Mucosa of stomach (tissue), 1 donor: ENCODE measurements at regions not wholly inside any gene's neighbourhood (a gene's known extent, or its start where the extent isn't known, plus 50 kb on each side); places are given as distances from the start of the nearest gene placed in this dataset.

Experiments used
- H3K27me3 ChIP-seq: one replicate; pipeline ENCODE4 v1.7.0; 2013; ENCODE audit warnings: mild to moderate bottlenecking, low read length; ENCODE audit not compliant: control insufficient read depth, insufficient read depth
- H3K36me3 ChIP-seq: one replicate; pipeline ENCODE4 v1.7.0; 2013; ENCODE audit warnings: low read length; ENCODE audit not compliant: control insufficient read depth, insufficient read depth
- H3K4me1 ChIP-seq: one replicate; pipeline ENCODE4 v1.7.0; 2013; ENCODE audit warnings: mild to moderate bottlenecking, low read length; ENCODE audit not compliant: control insufficient read depth, insufficient read depth
- H3K4me3 ChIP-seq: one replicate; pipeline ENCODE4 v1.7.0; 2013; ENCODE audit warnings: low read length
- H3K9ac ChIP-seq: one replicate; pipeline ENCODE4 v1.7.0; 2013; ENCODE audit warnings: mild to moderate bottlenecking, low read length, moderate library complexity
- H3K9me3 ChIP-seq: one replicate; pipeline ENCODE4 v1.7.0; 2013; ENCODE audit warnings: mild to moderate bottlenecking, low read length, moderate library complexity; ENCODE audit not compliant: control insufficient read depth
- donor health status: Pancreatic carcinoma.

DNA sequence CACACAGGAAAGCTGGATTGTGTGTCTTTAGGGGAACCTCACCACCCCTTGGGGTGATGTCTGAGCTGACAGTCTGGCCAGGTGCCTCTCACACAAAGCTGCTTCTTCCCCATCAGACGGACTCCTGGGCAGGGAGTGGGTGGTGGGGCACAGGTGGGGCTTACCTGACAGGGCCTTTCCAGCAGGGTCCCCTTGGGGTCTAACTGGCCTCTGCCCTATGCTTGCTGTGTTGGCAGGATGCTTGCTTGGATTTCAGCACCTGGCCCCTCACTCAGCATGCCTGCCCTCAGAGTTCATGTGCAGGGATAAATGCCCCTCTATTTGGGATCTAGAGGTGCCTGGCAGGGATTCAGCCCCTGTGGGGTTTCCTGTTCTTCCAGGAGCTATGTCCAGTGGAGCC is 496.9 kb upstream of the ZMIZ1 start:
- Histone ChIP-seq H3K9ac (no peak overlapping the region), H3K4me1 (no peaks in the 10 kb centered on the region), H3K36me3 (no peaks in the 10 kb centered on the region), H3K27me3 (no peaks in the 10 kb centered on the region), H3K9me3 (no peaks in the 10 kb centered on the region), H3K4me3 (no peak overlapping the region)

DNA sequence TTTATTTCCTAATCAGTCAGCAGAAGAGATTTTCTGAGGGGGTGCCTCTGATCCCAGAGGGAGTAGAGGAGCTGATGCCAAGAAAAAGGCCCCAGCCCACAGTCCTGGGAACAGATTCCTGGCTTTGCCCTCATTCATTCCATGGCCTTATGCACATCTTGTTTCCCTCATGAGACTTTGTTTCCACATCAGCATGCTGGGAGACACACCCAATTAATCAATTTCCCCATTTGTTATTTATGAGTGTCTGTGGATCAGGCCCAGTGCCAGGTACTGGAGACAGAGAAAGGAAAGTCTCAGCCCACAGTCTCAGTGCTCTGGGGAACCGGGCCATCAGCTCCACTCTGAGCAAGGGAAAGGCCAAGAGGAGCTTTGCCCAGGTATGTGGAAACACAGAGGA is 496.2 kb upstream of the ZMIZ1 start:
- Histone ChIP-seq H3K9me3 (no peaks in the 10 kb centered on the region), H3K27me3 (no peaks in the 10 kb centered on the region), H3K4me3 (no peak overlapping the region), H3K36me3 (no peaks in the 10 kb centered on the region), H3K4me1 (no peaks in the 10 kb centered on the region), H3K9ac (no peak overlapping the region)

DNA sequence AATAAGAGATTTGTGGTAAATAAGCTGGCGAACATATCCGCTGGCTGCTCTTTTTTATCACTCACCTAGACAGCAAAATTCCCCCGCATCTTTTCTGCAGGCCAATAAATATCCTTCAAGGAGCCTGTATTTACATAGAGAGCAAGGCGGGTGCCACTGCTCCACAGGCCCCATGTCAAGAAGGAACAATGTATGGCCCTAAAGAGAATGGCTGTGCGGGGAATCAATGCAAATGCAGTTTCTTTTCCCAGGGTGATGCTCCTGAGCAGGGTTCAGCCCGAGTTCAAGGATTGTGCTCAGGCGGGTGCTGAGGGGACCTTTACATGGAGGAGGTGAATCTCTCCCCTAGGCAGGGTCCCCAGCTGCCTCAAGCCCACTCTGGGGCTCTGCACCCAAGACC is 494.2 kb upstream of the ZMIZ1 start:
- Histone ChIP-seq H3K9me3 (no peaks in the 10 kb centered on the region), H3K27me3 (no peaks in the 10 kb centered on the region), H3K9ac (no peak overlapping the region), H3K36me3 (no peaks in the 10 kb centered on the region), H3K4me3 (no peak overlapping the region), H3K4me1 (peaks cover 5% of the 10 kb centered on the region)

DNA sequence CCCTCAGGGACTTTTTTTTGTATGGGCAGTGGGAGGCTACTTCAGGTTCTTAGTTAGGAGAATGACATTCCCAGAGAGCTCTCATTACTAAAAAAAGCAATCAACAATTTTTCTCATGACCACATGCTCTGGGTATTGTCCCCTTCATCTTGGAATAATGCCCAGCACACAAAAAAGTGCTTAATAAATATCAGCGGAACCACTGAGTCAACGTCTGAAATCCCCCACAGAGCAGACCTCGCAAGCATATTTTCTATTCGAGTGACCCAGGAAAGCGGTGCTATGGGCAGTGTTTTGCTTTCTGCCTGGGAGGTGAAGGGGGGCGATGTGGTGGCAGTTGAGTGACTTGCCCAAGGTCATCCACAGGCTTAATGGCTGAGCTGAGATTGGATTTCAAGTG is 493.4 kb upstream of the ZMIZ1 start:
- peaks cover 5% of the 10 kb centered on the region for H3K4me1 ChIP-seq
- H3K27me3 ChIP-seq, result no peaks in the 10 kb centered on the region

DNA sequence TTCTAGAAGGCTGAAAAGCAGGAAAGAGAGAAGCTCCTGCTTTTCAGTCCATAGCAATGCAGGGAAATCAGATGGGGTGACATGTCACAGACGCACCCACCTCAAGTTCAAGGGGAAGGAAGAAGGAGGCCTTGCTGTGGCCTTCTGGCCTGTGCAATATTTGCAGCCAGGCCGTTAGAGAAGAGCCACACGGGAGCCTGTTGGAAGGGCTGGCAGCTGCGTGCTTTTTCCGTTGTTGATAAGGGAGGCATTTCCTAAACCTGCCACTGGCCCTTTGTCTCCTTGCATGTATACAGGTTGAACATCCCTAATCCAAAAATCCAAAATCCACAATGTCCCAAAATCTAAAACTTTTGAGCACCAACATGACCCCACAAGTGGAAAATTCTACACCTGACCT is 492.5 kb upstream of the ZMIZ1 start:
- Histone ChIP-seq H3K9me3 (no peaks in the 10 kb centered on the region), H3K36me3 (no peaks in the 10 kb centered on the region), H3K4me3 (no peak overlapping the region), H3K9ac (no peak overlapping the region), H3K27me3 (no peaks in the 10 kb centered on the region), H3K4me1 (peaks cover 5% of the 10 kb centered on the region)

More for the DNA sequence above, 493.4 kb upstream of the ZMIZ1 start:
- H3K9me3 ChIP-seq, result no peaks in the 10 kb centered on the region
- no peak overlapping the region for H3K9ac ChIP-seq
- no peak overlapping the region for H3K4me3 ChIP-seq
- no peaks in the 10 kb centered on the region for H3K36me3 ChIP-seq

DNA sequence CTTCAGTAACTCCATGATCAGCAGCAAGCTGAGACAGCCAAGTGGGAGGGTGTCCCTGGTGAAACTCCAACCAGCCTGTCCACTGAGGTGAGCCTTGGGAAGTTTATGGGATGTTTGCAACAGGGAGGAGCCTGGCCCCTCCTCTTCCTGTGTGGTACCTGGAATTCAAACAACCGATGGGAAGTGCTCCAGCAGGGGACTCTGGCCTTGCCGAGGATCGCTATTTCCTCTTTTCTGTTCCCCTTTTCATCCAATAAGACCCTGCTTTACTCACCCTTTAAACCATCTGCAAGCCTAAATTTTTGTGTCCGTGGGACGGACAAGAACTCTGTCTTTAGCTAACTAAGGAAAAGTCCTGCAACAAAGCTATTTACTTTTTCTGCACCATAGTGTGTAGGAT is 491.1 kb upstream of the ZMIZ1 start:
- Histone ChIP-seq H3K9me3 (no peaks in the 10 kb centered on the region), H3K9ac (no peak overlapping the region), H3K27me3 (no peaks in the 10 kb centered on the region), H3K36me3 (no peaks in the 10 kb centered on the region), H3K4me3 (no peak overlapping the region), H3K4me1 (peaks cover 5% of the 10 kb centered on the region)

DNA sequence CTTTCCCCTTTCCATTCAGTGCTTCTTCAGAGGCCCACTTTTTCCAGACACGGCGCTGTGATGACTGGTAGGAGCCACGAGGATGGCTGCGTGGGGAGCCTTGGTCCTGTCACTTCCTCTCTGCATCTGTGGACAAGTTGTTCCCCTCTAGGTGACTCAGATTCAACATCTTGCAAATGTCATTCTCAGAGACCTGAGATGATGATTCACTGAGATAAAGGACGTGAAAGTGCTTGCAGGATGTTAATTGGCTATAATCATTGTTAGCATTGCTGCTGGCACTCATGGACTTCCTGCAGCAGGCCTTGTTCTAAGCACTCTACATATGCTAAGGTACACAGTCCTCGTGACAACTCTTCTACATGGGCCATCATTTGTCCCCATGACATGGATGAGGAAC is 489.8 kb upstream of the ZMIZ1 start:
- Histone ChIP-seq H3K4me1 (peaks cover 5% of the 10 kb centered on the region), H3K9me3 (no peaks in the 10 kb centered on the region), H3K9ac (no peak overlapping the region), H3K4me3 (no peak overlapping the region), H3K27me3 (no peaks in the 10 kb centered on the region), H3K36me3 (no peaks in the 10 kb centered on the region)

DNA sequence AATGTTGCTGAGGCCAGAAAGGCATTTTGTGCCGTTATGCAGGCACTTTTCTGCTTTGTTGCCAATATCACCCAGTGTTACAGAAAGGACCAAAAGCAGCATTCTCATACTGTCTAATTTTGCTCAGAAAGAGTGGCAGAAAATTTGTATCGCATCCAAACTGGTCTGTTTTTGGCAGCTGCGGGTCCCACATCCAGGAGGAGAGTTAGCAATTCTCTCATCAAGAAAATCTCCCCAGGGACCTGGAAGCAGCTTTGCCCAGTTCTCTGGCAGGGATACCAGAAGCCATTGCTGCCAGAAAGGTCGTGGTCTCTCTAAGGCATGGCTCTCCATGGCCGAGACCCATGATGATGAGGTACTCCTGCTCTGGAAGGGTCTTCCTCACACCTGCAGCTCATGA is 489.2 kb upstream of the ZMIZ1 start:
- Histone ChIP-seq H3K9me3 (no peaks in the 10 kb centered on the region), H3K27me3 (no peaks in the 10 kb centered on the region), H3K4me3 (no peak overlapping the region), H3K4me1 (peaks cover 5% of the 10 kb centered on the region), H3K36me3 (no peaks in the 10 kb centered on the region), H3K9ac (no peak overlapping the region)

DNA sequence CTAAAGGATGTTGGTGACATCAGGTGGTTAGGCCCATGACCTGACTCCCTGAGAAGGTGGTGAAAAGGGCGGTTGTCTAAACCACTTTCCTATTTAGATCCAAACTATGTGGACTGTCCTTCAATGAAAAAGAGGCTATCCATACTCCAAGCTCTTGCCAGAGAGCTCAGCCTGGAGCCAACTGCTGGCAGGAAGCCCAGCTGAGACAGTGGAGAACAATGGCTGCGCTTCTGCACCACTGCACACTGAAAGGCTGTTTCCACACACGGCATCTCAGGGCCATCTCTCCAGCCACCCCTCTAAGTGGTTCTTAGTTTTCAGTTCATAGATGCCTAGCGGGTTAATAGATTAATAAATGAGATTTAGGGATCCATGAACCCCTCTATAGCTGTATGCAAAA is 488.8 kb upstream of the ZMIZ1 start:
- no peak overlapping the region for H3K4me3 ChIP-seq
- no peaks in the 10 kb centered on the region for H3K36me3 ChIP-seq
- no peak overlapping the region for H3K9ac ChIP-seq
- H3K27me3 ChIP-seq, result no peaks in the 10 kb centered on the region
- no peaks in the 10 kb centered on the region for H3K9me3 ChIP-seq
- peaks cover 5% of the 10 kb centered on the region for H3K4me1 ChIP-seq

DNA sequence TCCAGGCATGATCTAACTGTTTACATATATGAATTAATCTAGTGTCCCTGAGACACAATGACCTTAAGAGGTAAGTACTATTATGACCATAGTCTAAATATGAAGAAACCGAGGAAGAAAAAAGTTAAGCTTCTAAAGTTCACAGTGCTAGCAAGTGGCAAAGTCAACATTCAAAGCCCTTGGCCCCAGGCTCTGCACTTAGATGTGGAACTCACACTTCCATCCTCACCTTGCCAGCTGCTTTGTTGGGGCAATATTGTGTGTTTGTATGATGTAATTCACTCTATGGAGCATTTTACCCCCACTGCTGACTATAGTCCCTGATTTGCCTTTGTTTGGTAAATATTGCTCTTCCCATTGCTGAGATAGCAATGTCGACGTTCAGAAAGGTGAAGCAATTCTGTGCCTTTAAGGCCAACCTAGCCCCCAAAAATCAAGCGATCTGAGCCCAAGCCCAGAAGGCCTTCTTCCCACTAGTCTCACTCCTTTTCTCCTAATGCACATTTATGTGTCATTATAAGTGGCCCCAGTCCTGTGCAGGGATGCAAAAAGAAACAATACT is 487.6 kb upstream of the ZMIZ1 start:
- Histone ChIP-seq H3K9me3 (no peaks in the 10 kb centered on the region), H3K4me3 (no peak overlapping the region), H3K4me1 (peaks cover 5% of the 10 kb centered on the region), H3K36me3 (no peaks in the 10 kb centered on the region), H3K9ac (no peak overlapping the region), H3K27me3 (no peaks in the 10 kb centered on the region)

DNA sequence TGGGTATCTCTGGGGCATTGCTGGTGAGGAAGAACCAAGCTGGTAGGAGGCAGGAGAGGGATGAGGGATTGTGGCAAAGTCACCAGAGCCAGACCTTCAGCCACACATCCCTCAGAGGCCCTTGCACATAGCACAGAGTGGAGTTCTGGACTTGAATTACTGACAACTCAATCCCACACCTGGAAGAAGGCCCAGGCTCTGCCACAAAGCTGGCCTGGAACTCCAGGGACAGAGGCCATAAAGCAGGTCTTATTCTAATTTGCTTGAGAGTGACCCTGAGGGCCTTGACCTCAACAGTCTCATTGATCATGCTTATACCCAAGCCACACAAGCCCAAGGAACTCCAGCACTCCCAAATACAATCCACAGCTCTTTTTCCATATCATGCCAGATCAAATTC is 486.2 kb upstream of the ZMIZ1 start:
- Histone ChIP-seq H3K9me3 (no peaks in the 10 kb centered on the region), H3K4me1 (peaks cover 10% of the 10 kb centered on the region), H3K36me3 (no peaks in the 10 kb centered on the region), H3K4me3 (no peak overlapping the region), H3K9ac (no peak overlapping the region), H3K27me3 (no peaks in the 10 kb centered on the region)

DNA sequence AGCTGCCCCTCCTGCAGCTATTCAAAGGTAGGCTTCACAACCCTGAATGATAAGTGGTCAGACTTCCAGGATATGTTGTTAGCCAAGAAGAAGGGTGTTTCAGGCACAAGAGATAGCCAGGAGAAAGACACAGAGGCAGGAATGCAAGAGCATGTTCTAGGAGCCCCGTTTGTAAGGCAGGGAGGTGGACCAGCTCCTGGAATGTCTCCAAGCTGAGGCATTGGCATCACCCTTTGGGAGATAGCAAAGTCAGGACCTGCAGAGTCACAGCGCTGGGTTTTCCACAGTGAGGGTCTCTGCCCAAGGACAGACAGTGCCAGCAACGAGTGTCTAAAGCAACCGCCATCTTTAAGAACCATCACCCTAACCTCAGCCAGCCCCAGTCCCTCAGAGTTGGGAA is 484.5 kb upstream of the ZMIZ1 start:
- no peak overlapping the region for H3K4me3 ChIP-seq
- H3K36me3 ChIP-seq, result no peaks in the 10 kb centered on the region
- H3K9me3 ChIP-seq, result no peaks in the 10 kb centered on the region
- no peak overlapping the region for H3K9ac ChIP-seq
- H3K27me3 ChIP-seq, result no peaks in the 10 kb centered on the region
- peaks cover 24% of the 10 kb centered on the region for H3K4me1 ChIP-seq

DNA sequence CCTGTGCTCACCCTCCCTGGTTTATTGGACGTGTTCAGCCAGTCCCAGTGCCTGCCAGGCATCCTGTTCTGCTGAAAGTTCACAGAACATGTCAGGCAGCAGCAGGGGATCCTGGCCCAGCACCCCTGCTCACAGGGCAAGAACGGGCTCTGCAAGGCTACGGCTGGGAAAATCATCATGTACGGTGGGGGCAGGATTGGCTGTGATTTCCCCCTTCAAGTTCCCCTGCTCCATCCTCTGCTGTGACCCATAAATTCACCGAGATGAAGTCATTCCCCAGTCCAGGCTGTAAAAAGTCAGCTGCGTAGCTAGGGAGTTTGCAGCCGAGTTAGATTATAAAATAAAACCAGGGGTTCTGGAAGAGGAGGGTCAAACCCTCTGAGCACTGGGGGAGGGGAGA is 484.1 kb upstream of the ZMIZ1 start:
- Histone ChIP-seq H3K27me3 (no peaks in the 10 kb centered on the region), H3K9ac (no peak overlapping the region), H3K4me3 (no peak overlapping the region), H3K9me3 (no peaks in the 10 kb centered on the region), H3K4me1 (peaks cover 22% of the 10 kb centered on the region), H3K36me3 (no peaks in the 10 kb centered on the region)
